Activated T-helper 17 cell treated with anti-CD3 and anti-CD28 coated beads, Interleukin-2, amount 50 U/mL, for 72 hours (primary cell): ENCODE measurements at regions not wholly inside any gene's neighbourhood (a gene's known extent, or its start where the extent isn't known, plus 50 kb on each side); places are given as distances from the start of the nearest gene placed in this dataset.

Experiments
- ATAC-seq: fragments of 150-1000 bp; cut with Tn5 transposase; replicated peaks from 2 replicates; pipeline ENCODE4 v1.10.0; 2021; ENCODE audit warnings: mild to moderate bottlenecking, moderate library complexity
- H3K27ac Mint-ChIP-seq: one replicate; pipeline ENCODE4 v1.8.0; 2022; ENCODE audit warnings: mixed read lengths
- H3K27me3 Mint-ChIP-seq: one replicate; pipeline ENCODE4 v1.8.0; 2022; ENCODE audit warnings: mixed read lengths
- H3K36me3 Mint-ChIP-seq: one replicate; pipeline ENCODE4 v1.8.0; 2022; ENCODE audit warnings: low read depth, mild to moderate bottlenecking, mixed read lengths
- H3K4me1 Mint-ChIP-seq: one replicate; pipeline ENCODE4 v1.8.0; 2022; ENCODE audit warnings: mixed read lengths
- H3K4me3 Mint-ChIP-seq: one replicate; pipeline ENCODE4 v1.8.0; 2022; ENCODE audit warnings: mild to moderate bottlenecking, mixed read lengths
- H3K9me3 Mint-ChIP-seq: one replicate; pipeline ENCODE4 v1.8.0; 2022; ENCODE audit warnings: mixed read lengths

DNA sequence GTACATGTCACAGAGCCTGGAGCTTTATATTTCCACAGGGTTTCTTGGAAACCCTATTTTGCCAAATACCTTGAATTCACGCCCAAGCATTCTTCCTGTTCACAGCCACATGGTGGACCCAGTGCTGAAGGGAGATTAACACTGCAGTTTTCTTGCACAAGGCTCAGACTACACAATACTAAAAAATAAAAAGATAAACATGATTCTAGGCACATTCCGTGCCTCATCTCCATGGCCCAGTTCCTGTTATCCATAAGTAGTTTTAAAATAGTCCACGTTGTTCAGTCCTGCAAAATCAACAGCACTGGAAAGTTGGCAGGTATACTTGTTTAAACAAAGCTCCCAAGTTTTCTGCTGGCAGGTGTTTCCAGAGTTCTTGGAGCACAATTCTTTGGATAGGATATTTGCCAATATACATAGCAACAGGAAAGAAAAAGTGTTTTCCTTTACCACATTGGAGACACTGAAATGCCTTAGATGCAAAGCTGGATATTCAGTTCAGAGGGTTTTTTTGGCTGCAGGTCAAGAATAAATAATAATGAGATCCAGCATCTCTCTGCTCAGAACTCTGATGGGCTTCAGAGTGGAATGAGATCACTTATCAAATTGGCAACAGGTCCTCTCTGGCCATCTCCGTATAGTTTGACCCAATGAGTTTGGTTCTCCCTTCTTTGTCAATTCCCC lies 88.1 kb upstream of the TGFBR2 start:
- H3K27me3 Mint-ChIP-seq, result no peaks in the 10 kb centered on the region
- no peaks in the 10 kb centered on the region for H3K4me1 Mint-ChIP-seq
- peaks cover 4% of the 10 kb centered on the region for H3K9me3 Mint-ChIP-seq
- no peak for ATAC-seq
- H3K36me3 Mint-ChIP-seq, result no peaks in the 10 kb centered on the region
- no peak overlapping the region for H3K4me3 Mint-ChIP-seq
- no peak overlapping the region for H3K27ac Mint-ChIP-seq

DNA sequence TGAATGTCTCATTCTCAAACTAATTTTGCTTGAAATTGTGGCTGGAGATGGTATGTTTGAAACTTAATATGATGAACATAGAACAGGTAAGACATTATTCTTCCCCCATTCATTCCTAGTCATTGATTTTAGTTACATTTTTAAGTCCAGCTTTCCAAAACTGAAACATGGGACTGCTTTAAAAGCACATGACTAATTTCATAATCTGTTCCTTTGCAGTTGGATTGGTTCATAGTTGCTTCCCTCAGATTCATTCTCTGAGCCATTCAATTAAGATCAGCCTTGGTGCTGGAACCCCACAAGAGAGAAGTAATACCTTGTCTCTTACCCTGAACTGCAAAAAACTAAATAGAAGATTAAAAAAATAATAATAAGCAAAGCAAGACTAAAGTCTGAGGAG lies 87.5 kb upstream of the TGFBR2 start:
- ATAC-seq, result no peak
- H3K27ac Mint-ChIP-seq, result no peak overlapping the region
- H3K9me3 Mint-ChIP-seq, result peaks cover 4% of the 10 kb centered on the region
- no peak overlapping the region for H3K4me3 Mint-ChIP-seq
- H3K4me1 Mint-ChIP-seq, result no peaks in the 10 kb centered on the region
- H3K27me3 Mint-ChIP-seq, result no peaks in the 10 kb centered on the region
- no peaks in the 10 kb centered on the region for H3K36me3 Mint-ChIP-seq

DNA sequence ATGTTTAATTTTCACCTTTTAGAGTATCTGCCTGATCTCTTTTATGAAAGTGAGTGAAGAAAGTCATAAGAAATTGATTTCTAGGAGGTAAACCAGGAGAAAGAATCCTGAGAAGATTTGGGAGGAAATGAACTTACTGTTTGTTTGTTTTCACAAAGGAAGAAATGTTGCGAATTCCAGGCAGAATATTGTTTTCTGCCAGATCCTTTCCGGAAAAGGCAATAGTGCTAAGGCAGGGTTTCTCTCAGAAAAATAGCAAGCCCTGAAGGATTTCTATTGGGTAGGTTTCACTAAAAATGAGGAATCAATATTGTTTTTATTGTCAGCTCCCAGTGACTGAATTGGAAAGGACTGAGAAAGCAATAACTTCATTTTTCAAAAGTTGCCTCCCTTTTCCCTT lies 85.7 kb upstream of the TGFBR2 start:
- Mint-ChIP-seq H3K4me1 (no peaks in the 10 kb centered on the region), H3K9me3 (no peaks in the 10 kb centered on the region), H3K4me3 (no peak overlapping the region), H3K27me3 (no peaks in the 10 kb centered on the region), H3K27ac (no peak overlapping the region), H3K36me3 (no peaks in the 10 kb centered on the region)
- no peak for ATAC-seq

DNA sequence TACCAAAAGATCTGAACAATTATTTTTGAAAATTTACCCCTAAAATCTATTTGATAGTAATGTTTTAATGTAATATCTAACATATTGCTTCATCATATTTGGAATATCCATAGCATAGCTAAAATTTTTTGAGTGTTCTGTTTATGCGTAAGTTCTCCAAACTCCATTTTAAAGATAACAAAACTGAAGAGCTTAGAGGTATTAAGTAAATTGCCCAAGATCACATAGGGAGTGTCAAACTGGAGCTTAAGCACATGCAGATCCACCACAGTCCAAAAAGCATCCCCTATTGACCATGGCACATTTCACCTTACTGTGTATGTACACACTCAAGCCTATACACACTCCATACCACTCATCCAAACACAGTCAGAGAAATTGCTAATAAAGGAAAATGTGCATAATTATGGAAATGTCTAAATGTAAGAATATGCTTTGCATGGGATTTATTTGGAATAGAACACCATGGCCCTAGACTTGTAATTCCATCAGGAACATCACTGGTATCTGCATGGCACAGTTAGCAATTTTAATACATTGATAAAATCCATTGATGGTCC lies 85.2 kb upstream of the TGFBR2 start:
- Mint-ChIP-seq H3K36me3 (no peaks in the 10 kb centered on the region), H3K27me3 (no peaks in the 10 kb centered on the region), H3K9me3 (no peaks in the 10 kb centered on the region), H3K27ac (no peak overlapping the region), H3K4me1 (no peaks in the 10 kb centered on the region), H3K4me3 (no peak overlapping the region)
- ATAC-seq, result no peak

DNA sequence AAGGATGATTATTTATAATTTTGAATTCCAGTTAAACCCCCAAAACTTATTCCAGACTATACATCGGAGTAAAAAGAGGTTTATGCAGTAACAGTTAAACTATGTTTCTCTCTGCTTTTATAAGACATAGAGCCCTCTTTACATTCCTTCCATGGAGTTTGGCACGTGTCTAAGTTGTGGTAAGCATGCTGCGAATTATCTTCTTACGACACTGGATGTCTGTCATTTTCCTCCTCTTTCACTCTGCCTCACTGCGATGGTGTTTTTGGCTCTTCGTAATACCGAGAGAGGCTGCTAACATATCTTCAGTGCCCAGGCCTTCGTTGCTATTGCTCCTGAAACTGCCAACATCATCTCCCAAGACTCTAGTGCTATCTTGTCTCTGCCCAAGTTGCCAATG lies 83.9 kb upstream of the TGFBR2 start:
- H3K4me1 Mint-ChIP-seq, result no peaks in the 10 kb centered on the region
- H3K36me3 Mint-ChIP-seq, result no peaks in the 10 kb centered on the region
- no peak overlapping the region for H3K27ac Mint-ChIP-seq
- H3K27me3 Mint-ChIP-seq, result no peaks in the 10 kb centered on the region
- ATAC-seq, result no peak
- H3K4me3 Mint-ChIP-seq, result no peak overlapping the region
- H3K9me3 Mint-ChIP-seq, result no peaks in the 10 kb centered on the region

DNA sequence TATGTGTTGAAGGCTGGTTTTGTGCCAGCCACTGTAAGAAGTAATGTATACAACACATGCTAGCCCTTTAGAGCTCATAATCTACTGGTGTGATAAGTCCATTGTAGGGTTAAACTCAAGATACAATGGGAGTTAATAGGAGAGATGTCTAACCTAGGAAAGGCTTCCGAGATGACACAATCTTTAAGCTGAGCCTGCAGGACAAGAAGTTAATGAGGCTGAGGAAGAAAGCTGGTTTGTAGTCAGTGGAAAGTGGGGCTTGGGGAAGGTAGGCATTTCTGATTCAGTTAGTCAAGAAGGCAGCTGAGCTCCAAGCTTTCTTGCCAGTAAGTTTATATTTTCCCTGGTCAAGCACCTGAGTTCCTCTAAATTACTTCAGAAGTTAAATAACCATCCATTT lies 83.0 kb upstream of the TGFBR2 start:
- Mint-ChIP-seq H3K4me3 (no peak overlapping the region), H3K9me3 (no peaks in the 10 kb centered on the region), H3K4me1 (no peaks in the 10 kb centered on the region), H3K27me3 (no peaks in the 10 kb centered on the region), H3K36me3 (no peaks in the 10 kb centered on the region), H3K27ac (no peak overlapping the region)
- ATAC-seq, result no peak

DNA sequence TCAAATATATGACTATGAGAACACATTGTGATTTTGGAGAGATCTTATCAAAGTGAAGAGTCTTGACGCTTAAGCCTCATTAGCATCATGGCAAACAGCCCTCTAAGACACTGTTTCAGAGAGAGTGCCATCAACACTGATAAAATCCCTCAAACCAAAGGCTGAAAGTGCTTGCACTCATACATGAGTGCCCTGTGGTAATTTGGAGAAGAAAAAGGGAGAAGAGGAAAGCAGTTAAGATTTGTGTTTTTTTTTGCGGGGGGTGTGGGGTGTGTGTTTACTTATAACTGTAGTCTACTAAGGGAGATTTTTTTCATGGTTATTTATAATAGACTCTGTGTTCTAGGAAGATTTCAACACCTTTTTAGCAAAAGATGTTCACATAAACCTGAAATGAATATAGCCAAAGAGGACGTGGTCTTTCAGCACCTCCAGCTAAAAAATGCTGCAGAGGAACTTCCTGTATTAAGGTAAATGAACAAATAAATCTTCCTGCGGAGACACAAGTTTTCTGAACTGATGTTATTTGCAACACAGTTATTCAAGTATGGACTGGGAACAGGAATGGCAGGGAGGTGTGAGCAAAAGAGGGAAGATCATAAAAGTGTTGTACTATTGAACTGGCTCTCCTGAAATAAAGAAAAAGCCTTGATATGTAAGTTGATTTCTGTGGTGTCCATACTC lies 81.9 kb upstream of the TGFBR2 start:
- no peaks in the 10 kb centered on the region for H3K36me3 Mint-ChIP-seq
- H3K27ac Mint-ChIP-seq, result no peak overlapping the region
- no peaks in the 10 kb centered on the region for H3K27me3 Mint-ChIP-seq
- H3K4me1 Mint-ChIP-seq, result no peaks in the 10 kb centered on the region
- ATAC-seq, result no peak
- H3K9me3 Mint-ChIP-seq, result no peaks in the 10 kb centered on the region
- H3K4me3 Mint-ChIP-seq, result no peak overlapping the region

DNA sequence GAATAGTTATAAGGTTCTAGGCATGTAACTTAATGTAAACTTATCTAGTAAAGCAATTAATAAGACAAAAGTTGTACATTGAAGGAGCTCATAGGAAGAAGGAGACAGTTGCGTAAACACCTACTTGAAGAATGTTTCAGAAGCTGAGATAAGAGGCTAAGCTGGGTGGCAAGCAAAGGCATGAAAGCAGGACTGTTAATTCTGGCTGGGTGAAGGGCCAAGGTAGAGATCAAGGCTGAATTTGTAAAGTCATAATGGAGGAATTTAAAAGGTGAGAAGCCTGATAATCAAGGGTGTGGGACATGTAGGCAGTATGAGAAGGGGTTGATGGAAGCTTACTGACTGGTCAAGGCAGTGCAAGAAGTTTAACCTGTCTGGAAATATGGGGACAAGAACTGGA lies 80.4 kb upstream of the TGFBR2 start:
- Mint-ChIP-seq H3K4me3 (no peak overlapping the region), H3K27me3 (no peaks in the 10 kb centered on the region), H3K4me1 (no peaks in the 10 kb centered on the region), H3K9me3 (no peaks in the 10 kb centered on the region), H3K27ac (no peak overlapping the region), H3K36me3 (no peaks in the 10 kb centered on the region)
- ATAC-seq, result no peak

DNA sequence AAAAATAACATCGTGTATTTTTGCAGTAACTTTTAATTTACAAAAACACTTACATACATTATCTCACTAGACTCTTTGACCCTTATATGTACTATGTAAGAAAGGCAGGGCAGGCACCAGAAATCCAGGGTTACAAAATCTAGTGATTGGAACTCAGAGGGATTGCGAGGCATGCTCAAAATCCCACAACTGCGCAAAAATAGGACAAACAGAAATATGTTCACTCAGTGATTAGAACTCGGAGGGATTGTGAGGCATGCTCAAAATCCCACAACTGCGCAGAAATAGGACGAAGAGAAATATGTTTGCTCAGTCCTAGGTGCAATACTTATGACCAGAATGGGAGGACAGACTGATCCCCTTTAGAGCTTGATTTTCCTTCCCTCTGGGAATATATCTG lies 79.2 kb upstream of the TGFBR2 start:
- H3K36me3 Mint-ChIP-seq, result no peaks in the 10 kb centered on the region

DNA sequence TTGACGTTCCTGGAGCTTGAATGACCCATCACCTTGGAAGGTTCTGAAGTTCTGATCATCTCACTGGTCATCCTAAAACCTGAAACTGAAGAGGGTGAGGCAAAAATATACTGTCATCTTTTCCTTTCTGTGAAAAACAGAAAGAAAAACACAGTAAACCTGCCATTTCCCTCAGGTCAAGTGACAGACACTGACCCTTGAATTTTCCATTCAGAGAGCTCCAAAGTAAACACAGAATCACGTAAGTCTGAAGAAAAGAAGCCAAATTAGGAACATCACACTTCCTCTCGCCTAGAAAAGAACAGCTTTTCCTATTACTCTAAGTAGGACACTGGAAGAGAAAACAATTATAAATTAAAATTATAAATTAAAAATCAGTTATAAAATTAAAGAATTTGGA lies 78.7 kb upstream of the TGFBR2 start:
- H3K27ac Mint-ChIP-seq, result no peak overlapping the region
- no peaks in the 10 kb centered on the region for H3K36me3 Mint-ChIP-seq
- H3K4me3 Mint-ChIP-seq, result no peak overlapping the region
- ATAC-seq, result no peak
- no peaks in the 10 kb centered on the region for H3K4me1 Mint-ChIP-seq
- H3K9me3 Mint-ChIP-seq, result no peaks in the 10 kb centered on the region
- no peaks in the 10 kb centered on the region for H3K27me3 Mint-ChIP-seq

More for the DNA sequence above, 79.2 kb upstream of the TGFBR2 start:
- no peak for ATAC-seq
- H3K27ac Mint-ChIP-seq, result no peak overlapping the region
- no peaks in the 10 kb centered on the region for H3K27me3 Mint-ChIP-seq
- no peaks in the 10 kb centered on the region for H3K9me3 Mint-ChIP-seq
- H3K4me3 Mint-ChIP-seq, result no peak overlapping the region
- H3K4me1 Mint-ChIP-seq, result no peaks in the 10 kb centered on the region

DNA sequence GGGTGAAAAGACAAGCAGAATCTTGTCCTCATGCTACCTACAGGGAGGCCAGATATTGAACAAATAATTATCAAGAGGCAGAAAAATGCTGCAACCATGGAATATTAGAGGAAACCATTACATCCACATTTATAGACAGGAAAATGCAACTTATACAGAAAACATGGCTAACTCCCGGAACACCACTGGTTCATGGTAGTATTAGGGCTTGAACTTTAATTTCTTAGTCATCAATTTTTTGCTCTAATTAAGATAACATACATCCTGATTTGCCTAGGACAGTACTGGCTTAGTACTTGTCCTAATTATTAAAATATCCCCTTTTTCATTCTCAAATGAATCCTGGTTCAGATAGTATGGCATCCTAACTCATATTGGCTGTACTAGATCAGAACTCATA lies 76.3 kb upstream of the TGFBR2 start:
- Mint-ChIP-seq H3K27me3 (no peaks in the 10 kb centered on the region), H3K9me3 (no peaks in the 10 kb centered on the region), H3K36me3 (no peaks in the 10 kb centered on the region), H3K4me3 (no peak overlapping the region), H3K27ac (no peak overlapping the region), H3K4me1 (no peaks in the 10 kb centered on the region)
- no peak for ATAC-seq

DNA sequence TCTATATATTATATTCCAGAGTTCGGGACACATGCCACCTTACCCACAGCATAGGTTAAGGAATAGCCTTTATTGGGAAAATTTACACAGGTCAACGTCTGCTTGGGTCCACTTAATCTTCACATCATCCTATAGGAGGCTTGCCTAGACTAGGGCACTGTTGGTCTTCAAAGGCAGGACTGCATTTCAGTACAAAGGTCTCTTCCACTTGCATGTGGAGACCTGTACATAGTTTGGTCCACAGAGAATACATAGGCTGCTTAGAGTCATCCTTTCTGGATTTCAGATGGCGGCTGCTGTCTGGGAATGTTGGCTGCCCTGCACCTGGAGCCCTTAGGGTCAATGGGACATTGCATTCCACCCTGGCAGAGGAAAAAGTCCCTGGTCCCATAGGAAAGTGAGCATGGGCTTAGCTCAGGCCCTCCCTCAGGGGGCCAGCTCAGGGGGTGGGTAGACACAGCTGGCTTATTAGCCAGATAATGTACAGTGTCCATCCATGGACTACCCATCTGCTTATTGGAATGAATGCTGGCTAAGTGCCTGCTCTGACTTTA lies 75.3 kb upstream of the TGFBR2 start:
- Mint-ChIP-seq H3K36me3 (no peaks in the 10 kb centered on the region), H3K4me3 (no peak overlapping the region)
- ATAC-seq, result no peak

DNA sequence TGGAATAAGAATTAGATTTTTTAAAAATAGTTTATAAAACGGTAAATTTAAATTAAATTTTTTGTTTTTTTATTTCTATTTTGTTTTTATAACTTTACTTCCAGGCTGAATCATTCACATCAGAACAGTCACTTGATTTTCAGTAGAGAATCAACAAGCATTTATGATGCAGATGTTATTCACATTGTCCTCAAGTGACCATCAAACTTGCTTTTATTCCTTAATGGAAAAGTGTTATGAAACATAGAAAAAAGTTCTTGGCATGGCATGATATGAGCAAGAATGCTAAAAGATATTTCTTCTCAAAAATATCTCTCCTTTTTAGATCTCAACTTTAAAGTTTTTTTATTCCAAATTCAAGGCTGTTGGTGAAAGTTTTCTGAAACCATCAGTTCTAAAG lies 70.9 kb upstream of the TGFBR2 start:
- Mint-ChIP-seq H3K9me3 (no peaks in the 10 kb centered on the region), H3K4me1 (no peaks in the 10 kb centered on the region), H3K4me3 (no peak overlapping the region), H3K27me3 (no peaks in the 10 kb centered on the region), H3K36me3 (no peaks in the 10 kb centered on the region), H3K27ac (no peak overlapping the region)
- ATAC-seq, result no peak

More for the DNA sequence above, 75.3 kb upstream of the TGFBR2 start:
- Mint-ChIP-seq H3K9me3 (no peaks in the 10 kb centered on the region), H3K27me3 (no peaks in the 10 kb centered on the region), H3K27ac (no peak overlapping the region), H3K4me1 (no peaks in the 10 kb centered on the region)

DNA sequence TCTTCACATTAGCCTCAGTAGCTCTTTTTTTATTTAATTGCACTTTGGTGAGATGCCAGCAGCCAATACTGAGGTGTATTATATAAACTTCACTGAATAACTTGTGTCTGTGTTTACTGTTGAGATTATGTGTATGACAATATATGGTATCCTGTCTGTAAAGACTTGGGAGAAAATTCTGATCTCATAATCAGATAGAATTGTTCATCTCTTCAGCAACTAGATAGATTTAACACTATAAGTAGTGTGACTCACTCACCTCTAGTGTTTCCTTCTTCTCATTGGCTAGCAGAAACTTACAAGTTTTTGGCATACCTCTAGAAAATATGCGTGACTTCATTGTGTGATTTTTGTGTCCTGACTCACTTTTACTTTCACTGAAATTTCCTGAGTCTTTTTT lies 67.6 kb upstream of the TGFBR2 start:
- no peaks in the 10 kb centered on the region for H3K9me3 Mint-ChIP-seq
- H3K36me3 Mint-ChIP-seq, result no peaks in the 10 kb centered on the region
- no peaks in the 10 kb centered on the region for H3K27me3 Mint-ChIP-seq
- peak; percentile 64 for ATAC-seq
- no peaks in the 10 kb centered on the region for H3K4me1 Mint-ChIP-seq
- H3K27ac Mint-ChIP-seq, result no peak overlapping the region
- no peak overlapping the region for H3K4me3 Mint-ChIP-seq

DNA sequence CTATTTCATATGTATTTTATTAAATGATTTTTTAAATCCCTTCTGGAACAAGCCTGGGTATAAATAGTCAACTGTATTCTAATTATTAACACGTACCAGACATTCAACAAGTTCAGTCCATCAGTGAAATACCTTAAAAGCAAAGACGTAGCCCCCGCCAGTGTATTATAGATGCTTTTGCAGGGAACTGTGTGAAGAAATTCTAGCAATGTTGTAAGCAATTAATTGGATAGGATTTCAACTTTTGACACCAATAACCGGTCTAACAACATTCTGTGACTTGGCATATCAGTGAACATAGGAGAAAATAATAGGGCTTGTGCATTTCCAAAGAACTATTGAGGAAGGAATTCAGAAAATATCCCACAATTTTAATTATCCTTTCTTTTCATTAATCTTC lies 67.2 kb upstream of the TGFBR2 start:
- H3K9me3 Mint-ChIP-seq, result no peaks in the 10 kb centered on the region
- H3K27ac Mint-ChIP-seq, result no peak overlapping the region
- ATAC-seq, result no peak
- no peak overlapping the region for H3K4me3 Mint-ChIP-seq
- H3K36me3 Mint-ChIP-seq, result no peaks in the 10 kb centered on the region
- no peaks in the 10 kb centered on the region for H3K27me3 Mint-ChIP-seq
- H3K4me1 Mint-ChIP-seq, result no peaks in the 10 kb centered on the region
